Fibroblast of gingiva (primary cell): ENCODE measurements at regions not wholly inside any gene's neighbourhood (a gene's known extent, or its start where the extent isn't known, plus 50 kb on each side); places are given as distances from the start of the nearest gene placed in this dataset.
A peak's percentile ranks its signal among the peaks of the same experiment; 100 is the strongest.
"Not testable (repeated sequence)": the region's sequence is repeated elsewhere in the genome, so short reads cannot be mapped to it uniquely, and the experiment has no call there.

Experiments
- DNase-seq: peaks from one replicate; pipeline ENCODE4 v3.0.0-alpha.2; 2011; ENCODE audit warnings: low read depth

- DNase-seq: no peak
These were observed 91.0 kb upstream of the GNAQ start for GRCh38 chr9:78122631-78123030.

- peak; percentile 50 for DNase-seq
These were observed 89.9 kb upstream of the GNAQ start for GRCh38 chr9:78121488-78121887.

GRCh38 chr9:78118742-78119473, 87.3 kb upstream of the GNAQ start:
- DNase-seq: no peak

GRCh38 chr9:78115073-78115472, 83.5 kb upstream of the GNAQ start:
- no peak for DNase-seq

GRCh38 chr9:78114581-78114980, 83.0 kb upstream of the GNAQ start:
- no peak for DNase-seq

GRCh38 chr9:78112406-78112805, 80.8 kb upstream of the GNAQ start:
- no peak for DNase-seq

- no peak for DNase-seq
These were observed 80.4 kb upstream of the GNAQ start for GRCh38 chr9:78112004-78112403.

- no peak for DNase-seq
These were observed 77.5 kb upstream of the GNAQ start for GRCh38 chr9:78109075-78109474.

GRCh38 chr9:78106586-78106985, 75.0 kb upstream of the GNAQ start:
- DNase-seq: not testable (repeated sequence)

- no peak for DNase-seq
These were observed 72.4 kb upstream of the GNAQ start for GRCh38 chr9:78103971-78104433.

- no peak for DNase-seq
These were observed 69.6 kb upstream of the GNAQ start for GRCh38 chr9:78101247-78101646.

- DNase-seq: no peak
These were observed 65.9 kb upstream of the GNAQ start for GRCh38 chr9:78097541-78097940.

GRCh38 chr9:78091731-78092130, 60.1 kb upstream of the GNAQ start:
- DNase-seq: no peak

- DNase-seq: no peak
These were observed 57.5 kb upstream of the GNAQ start for GRCh38 chr9:78089111-78089510.

- not testable (repeated sequence) for DNase-seq
These were observed 56.6 kb upstream of the GNAQ start for GRCh38 chr9:78088190-78088589.
